Astrocyte (in vitro differentiated cells and primary cell): ENCODE measurements at regions not wholly inside any gene's neighbourhood (a gene's known extent, or its start where the extent isn't known, plus 50 kb on each side); places are given as distances from the start of the nearest gene placed in this dataset.
"Not testable (repeated sequence)": the region's sequence is repeated elsewhere in the genome, so short reads cannot be mapped to it uniquely, and the experiment has no call there.

ENCODE experiments used
- EZH2 ChIP-seq: IDR thresholded peaks from 2 replicates; pipeline ENCODE4 v1.6.1; 2012; ENCODE audit warnings: mild to moderate bottlenecking, low read length, inconsistent platforms; ENCODE audit not compliant: insufficient read depth
- TF ChIP-seq, protein P1 (sequence below): IDR thresholded peaks from 2 replicates; pipeline ENCODE4 v1.5.1; 2011; ENCODE audit warnings: low read depth, mild to moderate bottlenecking, inconsistent platforms, low read length, moderate library complexity; ENCODE audit not compliant: insufficient read depth

DNA sequence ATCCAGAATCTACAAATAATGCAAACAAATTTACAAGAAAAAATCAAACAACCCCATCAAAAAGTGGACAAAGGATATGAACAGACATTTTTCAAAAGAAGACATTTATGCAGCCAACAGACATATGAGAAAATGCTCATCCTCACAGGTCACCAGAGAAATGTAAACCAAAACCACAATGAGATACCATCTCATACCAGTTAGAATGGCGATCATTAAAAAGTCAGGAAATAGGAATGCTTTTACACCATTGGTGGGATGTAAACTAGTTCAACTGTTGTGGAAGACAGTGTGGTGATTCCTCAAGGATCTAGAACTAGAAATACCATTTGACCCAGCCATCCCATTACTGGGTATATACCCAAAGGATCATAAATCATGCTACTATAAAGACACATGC lies 56.6 kb upstream of the GNAQ start:
- TF ChIP-seq, protein P1, sequence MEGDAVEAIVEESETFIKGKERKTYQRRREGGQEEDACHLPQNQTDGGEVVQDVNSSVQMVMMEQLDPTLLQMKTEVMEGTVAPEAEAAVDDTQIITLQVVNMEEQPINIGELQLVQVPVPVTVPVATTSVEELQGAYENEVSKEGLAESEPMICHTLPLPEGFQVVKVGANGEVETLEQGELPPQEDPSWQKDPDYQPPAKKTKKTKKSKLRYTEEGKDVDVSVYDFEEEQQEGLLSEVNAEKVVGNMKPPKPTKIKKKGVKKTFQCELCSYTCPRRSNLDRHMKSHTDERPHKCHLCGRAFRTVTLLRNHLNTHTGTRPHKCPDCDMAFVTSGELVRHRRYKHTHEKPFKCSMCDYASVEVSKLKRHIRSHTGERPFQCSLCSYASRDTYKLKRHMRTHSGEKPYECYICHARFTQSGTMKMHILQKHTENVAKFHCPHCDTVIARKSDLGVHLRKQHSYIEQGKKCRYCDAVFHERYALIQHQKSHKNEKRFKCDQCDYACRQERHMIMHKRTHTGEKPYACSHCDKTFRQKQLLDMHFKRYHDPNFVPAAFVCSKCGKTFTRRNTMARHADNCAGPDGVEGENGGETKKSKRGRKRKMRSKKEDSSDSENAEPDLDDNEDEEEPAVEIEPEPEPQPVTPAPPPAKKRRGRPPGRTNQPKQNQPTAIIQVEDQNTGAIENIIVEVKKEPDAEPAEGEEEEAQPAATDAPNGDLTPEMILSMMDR: not testable (repeated sequence)
- TF ChIP-seq EZH2: not testable (repeated sequence)
